Thyroid gland (tissue), 4 donors: ENCODE measurements at regions not wholly inside any gene's neighbourhood (a gene's known extent, or its start where the extent isn't known, plus 50 kb on each side); places are given as distances from the start of the nearest gene placed in this dataset.

ENCODE experiments used
- POLR2A ChIP-seq, 2 donors: fragments of 450-650 bp; IDR thresholded peaks; one replicate each; pipeline ENCODE4 v1.6.1; 2017; ENCODE audit warnings: antibody characterized with exemption in 2 of 2, mild to moderate bottlenecking in 2 of 2, moderate library complexity in 1 of 2
- TF ChIP-seq, protein P1 (sequence below), 6 experiments: fragments of 200-600 bp in 3 of 6; fragments of 450-650 bp in 3 of 6; sonication (generic) in 3 of 6; IDR thresholded peaks; one replicate each; pipeline ENCODE4 v1.5.1; 2016 to 2019; ENCODE audit warnings: antibody characterized with exemption in 6 of 6, mild to moderate bottlenecking in 2 of 6, inconsistent platforms in 1 of 6, moderate library complexity in 1 of 6

DNA sequence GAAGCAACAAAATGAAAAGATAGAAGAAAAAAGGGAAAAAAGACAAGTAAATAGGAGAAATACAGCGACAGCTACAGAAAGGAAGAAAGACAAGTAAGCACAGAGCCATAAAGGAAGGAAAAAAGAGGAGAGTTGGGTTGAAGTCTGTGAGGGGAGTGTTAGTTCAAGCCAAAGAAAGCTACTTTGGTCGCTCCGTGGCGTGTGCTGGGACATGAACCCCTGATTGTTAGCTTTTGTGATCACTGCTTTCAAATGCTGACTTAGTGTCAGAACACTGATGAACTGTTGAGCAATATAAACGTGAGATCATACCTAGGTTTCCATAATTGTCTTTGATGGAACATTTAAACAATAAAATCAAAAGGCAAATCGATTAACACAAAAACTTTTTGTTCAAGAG lies 370.1 kb downstream of the TMEM161B start:
- TF ChIP-seq POLR2A (IDR thresholded peaks at IDR 0.05): no peak
- TF ChIP-seq, protein P1, sequence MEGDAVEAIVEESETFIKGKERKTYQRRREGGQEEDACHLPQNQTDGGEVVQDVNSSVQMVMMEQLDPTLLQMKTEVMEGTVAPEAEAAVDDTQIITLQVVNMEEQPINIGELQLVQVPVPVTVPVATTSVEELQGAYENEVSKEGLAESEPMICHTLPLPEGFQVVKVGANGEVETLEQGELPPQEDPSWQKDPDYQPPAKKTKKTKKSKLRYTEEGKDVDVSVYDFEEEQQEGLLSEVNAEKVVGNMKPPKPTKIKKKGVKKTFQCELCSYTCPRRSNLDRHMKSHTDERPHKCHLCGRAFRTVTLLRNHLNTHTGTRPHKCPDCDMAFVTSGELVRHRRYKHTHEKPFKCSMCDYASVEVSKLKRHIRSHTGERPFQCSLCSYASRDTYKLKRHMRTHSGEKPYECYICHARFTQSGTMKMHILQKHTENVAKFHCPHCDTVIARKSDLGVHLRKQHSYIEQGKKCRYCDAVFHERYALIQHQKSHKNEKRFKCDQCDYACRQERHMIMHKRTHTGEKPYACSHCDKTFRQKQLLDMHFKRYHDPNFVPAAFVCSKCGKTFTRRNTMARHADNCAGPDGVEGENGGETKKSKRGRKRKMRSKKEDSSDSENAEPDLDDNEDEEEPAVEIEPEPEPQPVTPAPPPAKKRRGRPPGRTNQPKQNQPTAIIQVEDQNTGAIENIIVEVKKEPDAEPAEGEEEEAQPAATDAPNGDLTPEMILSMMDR (IDR thresholded peaks at IDR 0.05): no peak
